NB4 (cell line): ENCODE measurements at regions not wholly inside any gene's neighbourhood (a gene's known extent, or its start where the extent isn't known, plus 50 kb on each side); places are given as distances from the start of the nearest gene placed in this dataset.

Source experiments
- POLR2A ChIP-seq: IDR thresholded peaks from 2 replicates; pipeline ENCODE4 v1.6.1; 2011; ENCODE audit warnings: mild to moderate bottlenecking; ENCODE audit not compliant: insufficient read length; ENCODE audit errors: extremely low read depth
- TF ChIP-seq, protein P1 (sequence below): IDR thresholded peaks from one replicate; pipeline ENCODE4 v1.5.1; 2012; ENCODE audit warnings: low read depth, low read length

DNA sequence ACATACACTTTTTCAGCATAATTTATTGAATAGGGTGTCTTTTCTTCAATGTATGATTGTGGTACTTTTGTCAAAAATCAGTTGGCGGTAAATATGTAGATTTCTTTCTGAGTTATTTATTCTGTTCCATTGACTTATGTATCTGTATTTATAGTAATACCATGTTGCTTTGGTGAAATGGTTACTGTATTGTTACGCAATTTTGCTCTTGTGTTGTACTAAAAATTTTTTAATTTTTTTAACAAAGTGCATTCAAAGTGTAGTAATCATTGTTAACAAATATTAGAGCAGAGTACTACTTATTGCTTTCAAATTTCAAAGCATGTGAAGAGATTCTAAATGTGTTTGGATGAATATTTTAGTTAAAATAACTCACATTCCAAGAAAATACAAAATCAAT is 915.4 kb downstream of the PCDH19 start:
- TF ChIP-seq POLR2A = no peak
- TF ChIP-seq, protein P1, sequence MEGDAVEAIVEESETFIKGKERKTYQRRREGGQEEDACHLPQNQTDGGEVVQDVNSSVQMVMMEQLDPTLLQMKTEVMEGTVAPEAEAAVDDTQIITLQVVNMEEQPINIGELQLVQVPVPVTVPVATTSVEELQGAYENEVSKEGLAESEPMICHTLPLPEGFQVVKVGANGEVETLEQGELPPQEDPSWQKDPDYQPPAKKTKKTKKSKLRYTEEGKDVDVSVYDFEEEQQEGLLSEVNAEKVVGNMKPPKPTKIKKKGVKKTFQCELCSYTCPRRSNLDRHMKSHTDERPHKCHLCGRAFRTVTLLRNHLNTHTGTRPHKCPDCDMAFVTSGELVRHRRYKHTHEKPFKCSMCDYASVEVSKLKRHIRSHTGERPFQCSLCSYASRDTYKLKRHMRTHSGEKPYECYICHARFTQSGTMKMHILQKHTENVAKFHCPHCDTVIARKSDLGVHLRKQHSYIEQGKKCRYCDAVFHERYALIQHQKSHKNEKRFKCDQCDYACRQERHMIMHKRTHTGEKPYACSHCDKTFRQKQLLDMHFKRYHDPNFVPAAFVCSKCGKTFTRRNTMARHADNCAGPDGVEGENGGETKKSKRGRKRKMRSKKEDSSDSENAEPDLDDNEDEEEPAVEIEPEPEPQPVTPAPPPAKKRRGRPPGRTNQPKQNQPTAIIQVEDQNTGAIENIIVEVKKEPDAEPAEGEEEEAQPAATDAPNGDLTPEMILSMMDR = no peak
